ENCODE measurements at regions not wholly inside any gene's neighbourhood (a gene's known extent, or its start where the extent isn't known, plus 50 kb on each side); places are given as distances from the start of the nearest gene placed in this dataset.

GRCh38 chr10:62453274-62453673 is 79.1 kb downstream of the ZNF365 start:
- Histone ChIP-seq H3K27ac (no peak overlapping the region), H3K4me3 (no peak overlapping the region), H3K27me3 (no peaks in the 10 kb centered on the region), H3K4me1 (peaks cover 0 to 4% of the 10 kb centered on the region in 2 donors), H3K9me3 (no peaks in the 10 kb centered on the region), H3K36me3 (no peaks in the 10 kb centered on the region)
- intact Hi-C loops (cut with DNase I; ENCODE audit: low total_unique reads): no loop called here
- TF ChIP-seq CTCF (IDR thresholded peaks at IDR 0.05): no peak
- TF ChIP-seq POLR2A (IDR thresholded peaks at IDR 0.05): no peak
- DNase-seq: no peak

GRCh38 chr10:62454687-62455397 is 80.7 kb downstream of the ZNF365 start:
- H3K36me3 ChIP-seq: no peaks in the 10 kb centered on the region
- H3K4me1 ChIP-seq: peaks cover 0 to 4% of the 10 kb centered on the region in 2 donors
- DNase-seq: peak; percentile 66 to 68
- no peak overlapping the region for H3K4me3 ChIP-seq
- no peaks in the 10 kb centered on the region for H3K27me3 ChIP-seq
- intact Hi-C loops (cut with DNase I; ENCODE audit: low total_unique reads): no loop called here
- peak overlapping the region; percentile 39 to 53 for H3K27ac ChIP-seq
- no peaks in the 10 kb centered on the region for H3K9me3 ChIP-seq
- TF ChIP-seq POLR2A (IDR thresholded peaks at IDR 0.05): no peak
- no peak for TF ChIP-seq CTCF (IDR thresholded peaks at IDR 0.05)

- H3K9me3 ChIP-seq: no peaks in the 10 kb centered on the region
- no peak overlapping the region for H3K4me3 ChIP-seq
- H3K4me1 ChIP-seq: peaks cover 0 to 4% of the 10 kb centered on the region in 2 donors
- H3K27ac ChIP-seq: peak overlapping the region in 1 of 2 donors; percentile 11
- intact Hi-C loops (cut with DNase I; ENCODE audit: low total_unique reads): no loop called here
- no peaks in the 10 kb centered on the region for H3K36me3 ChIP-seq
- no peak for DNase-seq
- TF ChIP-seq CTCF (IDR thresholded peaks at IDR 0.05): no peak
- TF ChIP-seq POLR2A (IDR thresholded peaks at IDR 0.05): no peak
- no peaks in the 10 kb centered on the region for H3K27me3 ChIP-seq
Observed at GRCh38 chr10:62456611-62457101, 82.5 kb downstream of the ZNF365 start.

GRCh38 chr10:62457196-62457595 is 83.0 kb downstream of the ZNF365 start:
- H3K4me3 ChIP-seq: no peak overlapping the region
- no peaks in the 10 kb centered on the region for H3K9me3 ChIP-seq
- DNase-seq: no peak
- H3K4me1 ChIP-seq: peaks cover 0 to 4% of the 10 kb centered on the region in 2 donors
- no peaks in the 10 kb centered on the region for H3K27me3 ChIP-seq
- intact Hi-C loops (cut with DNase I; ENCODE audit: low total_unique reads): no loop called here
- no peak for TF ChIP-seq POLR2A (IDR thresholded peaks at IDR 0.05)
- no peak for TF ChIP-seq CTCF (IDR thresholded peaks at IDR 0.05)
- H3K27ac ChIP-seq: no peak overlapping the region
- H3K36me3 ChIP-seq: no peaks in the 10 kb centered on the region

- Histone ChIP-seq H3K4me3 (no peak overlapping the region), H3K27ac (no peak overlapping the region), H3K36me3 (no peaks in the 10 kb centered on the region), H3K9me3 (no peaks in the 10 kb centered on the region), H3K4me1 (peaks cover 0 to 4% of the 10 kb centered on the region in 2 donors), H3K27me3 (no peaks in the 10 kb centered on the region)
- TF ChIP-seq POLR2A (IDR thresholded peaks at IDR 0.05) (no peak), CTCF (IDR thresholded peaks at IDR 0.05) (no peak)
- intact Hi-C loops (cut with DNase I; ENCODE audit: low total_unique reads): no loop called here
- DNase-seq: no peak
Observed at GRCh38 chr10:62457598-62457997, 83.4 kb downstream of the ZNF365 start.
